Activated CD4-positive, alpha-beta memory T cell treated with anti-CD3 and anti-CD28 coated beads, Interleukin-2, amount 10 ng/mL, durations not matched to agents 7 days and 5 days (primary cell): ENCODE measurements at regions not wholly inside any gene's neighbourhood (a gene's known extent, or its start where the extent isn't known, plus 50 kb on each side); places are given as distances from the start of the nearest gene placed in this dataset.
"Not testable (repeated sequence)": the region's sequence is repeated elsewhere in the genome, so short reads cannot be mapped to it uniquely, and the experiment has no call there.

ENCODE experiments used
- CTCF ChIA-PET: fragments of 350-600 bp; sonication (Branson Sonifier 250); formaldehyde crosslinking; loops from one replicate; lab custom pipeline; 2021; ENCODE audit warnings: antibody characterized with exemption, inconsistent platforms; lab: Charles Lee
- POLR2A ChIA-PET: fragments of 350-600 bp; sonication (Branson Sonifier 250); formaldehyde crosslinking; loops from one replicate; lab custom pipeline; 2021; ENCODE audit warnings: antibody characterized with exemption; lab: Charles Lee
- DNase-seq: peaks from one replicate; pipeline ENCODE4 v3.0.0-alpha.2; 2020
- H3K27ac Mint-ChIP-seq: one replicate; pipeline ENCODE4 v1.8.0; 2021; ENCODE audit warnings: mild to moderate bottlenecking, mixed read lengths
- H3K27me3 Mint-ChIP-seq: one replicate; pipeline ENCODE4 v1.8.0; 2021; ENCODE audit warnings: mixed read lengths
- H3K36me3 Mint-ChIP-seq: one replicate; pipeline ENCODE4 v1.8.0; 2021; ENCODE audit warnings: low read depth, mixed read lengths
- H3K4me1 Mint-ChIP-seq: one replicate; pipeline ENCODE4 v1.8.0; 2021; ENCODE audit warnings: mixed read lengths
- H3K4me3 Mint-ChIP-seq: one replicate; pipeline ENCODE4 v1.8.0; 2021; ENCODE audit warnings: mild to moderate bottlenecking, mixed read lengths
- H3K9me3 Mint-ChIP-seq: one replicate; pipeline ENCODE4 v1.8.0; 2021; ENCODE audit warnings: mixed read lengths

DNA sequence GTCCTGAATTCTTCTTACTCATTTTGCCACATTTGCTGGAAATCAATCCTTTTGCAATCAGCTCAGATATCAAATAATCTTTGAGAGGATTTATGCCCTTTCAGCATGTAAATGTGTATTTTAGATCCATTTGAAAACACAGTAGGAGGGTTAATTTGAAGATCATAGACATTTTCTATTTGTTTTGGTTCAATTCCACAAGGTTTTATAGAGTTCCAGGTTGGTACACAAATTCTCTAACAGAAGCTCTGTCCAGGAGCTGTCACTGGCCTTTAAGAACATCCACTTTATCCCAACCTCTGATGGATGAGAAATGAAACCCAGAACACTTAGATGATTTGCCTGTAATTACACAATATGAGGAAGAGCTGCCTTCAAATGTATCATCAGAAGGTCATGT, 157.3 kb upstream of the CHAC2 start:
- Mint-ChIP-seq H3K36me3 (no peaks in the 10 kb centered on the region), H3K4me3 (no peak overlapping the region), H3K4me1 (no peaks in the 10 kb centered on the region), H3K27me3 (peaks cover 2% of the 10 kb centered on the region), H3K9me3 (no peaks in the 10 kb centered on the region), H3K27ac (no peak overlapping the region)
- ChIA-PET POLR2A (no interaction called here), CTCF (no interaction called here)
- DNase-seq, result no peak

DNA sequence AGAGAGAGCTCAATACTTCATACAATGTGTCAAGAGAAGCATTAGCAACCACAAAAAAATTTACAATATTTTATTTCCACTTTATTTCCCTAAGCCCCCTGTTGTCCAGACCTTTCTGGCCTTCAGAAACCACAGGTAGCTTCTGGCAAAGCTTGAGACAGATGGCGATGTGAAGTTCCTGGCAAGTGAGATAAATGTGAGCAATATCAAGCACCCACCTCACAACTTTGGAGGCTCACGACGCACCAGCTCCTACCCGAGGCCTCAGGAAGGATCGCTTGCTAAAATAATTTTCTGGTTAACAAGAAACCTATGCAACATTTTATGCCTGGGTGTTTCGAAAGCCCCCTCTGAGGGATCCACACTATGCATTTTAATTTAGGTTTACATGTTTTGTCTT, 158.1 kb upstream of the CHAC2 start:
- Mint-ChIP-seq H3K4me1 (no peaks in the 10 kb centered on the region), H3K36me3 (no peaks in the 10 kb centered on the region), H3K9me3 (no peaks in the 10 kb centered on the region), H3K27ac (no peak overlapping the region), H3K27me3 (peaks cover 2% of the 10 kb centered on the region), H3K4me3 (no peak overlapping the region)
- DNase-seq, result no peak
- CTCF ChIA-PET, result no interaction called here
- POLR2A ChIA-PET, result no interaction called here

DNA sequence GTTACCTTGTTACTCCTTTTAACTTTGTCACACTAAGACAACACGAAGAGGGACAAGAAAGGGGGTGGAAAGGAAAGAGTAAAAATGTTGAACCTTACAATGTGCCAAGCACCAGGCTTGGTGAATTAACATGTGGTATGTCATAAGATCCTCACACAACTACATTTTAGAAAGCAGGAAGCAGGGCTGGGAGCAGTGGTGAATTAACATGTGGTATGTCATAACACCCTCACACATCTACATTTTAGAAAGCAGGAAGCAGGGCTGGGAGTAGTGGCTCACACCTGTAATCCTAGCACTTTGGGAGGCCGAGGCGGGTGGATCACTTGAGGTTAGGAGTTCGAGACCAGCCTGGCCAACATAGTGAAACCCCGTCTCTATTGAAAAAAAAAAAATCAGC, 159.3 kb upstream of the CHAC2 start:
- H3K4me1 Mint-ChIP-seq, result no peaks in the 10 kb centered on the region
- CTCF ChIA-PET, result no interaction called here

DNA sequence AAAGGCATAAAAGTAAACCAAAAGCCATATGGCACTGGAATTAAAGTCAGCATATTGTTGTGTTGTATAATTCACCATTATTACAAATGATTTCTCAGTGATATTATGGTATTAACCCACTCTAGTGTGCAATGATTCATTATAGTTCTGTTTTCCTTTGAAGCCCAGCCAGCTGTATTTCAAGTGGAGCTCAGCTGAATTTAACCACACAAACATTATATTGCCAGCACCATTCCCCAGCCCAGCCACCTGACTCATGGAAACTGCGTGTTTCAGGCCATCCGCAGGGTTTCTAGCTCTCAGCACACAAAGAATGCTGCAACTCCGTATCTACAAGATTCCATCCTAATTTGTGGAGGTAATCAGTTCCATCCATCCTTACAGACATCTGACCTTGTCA, 166.8 kb upstream of the CHAC2 start:
- no peak overlapping the region for H3K4me3 Mint-ChIP-seq
- DNase-seq, result no peak
- H3K27me3 Mint-ChIP-seq, result no peaks in the 10 kb centered on the region
- H3K4me1 Mint-ChIP-seq, result no peaks in the 10 kb centered on the region
- ChIA-PET CTCF (no interaction called here), POLR2A (no interaction called here)
- no peaks in the 10 kb centered on the region for H3K9me3 Mint-ChIP-seq
- no peaks in the 10 kb centered on the region for H3K36me3 Mint-ChIP-seq
- no peak overlapping the region for H3K27ac Mint-ChIP-seq

More for the DNA sequence above, 159.3 kb upstream of the CHAC2 start:
- no peak for DNase-seq
- H3K9me3 Mint-ChIP-seq, result no peaks in the 10 kb centered on the region
- H3K36me3 Mint-ChIP-seq, result no peaks in the 10 kb centered on the region
- no peak overlapping the region for H3K27ac Mint-ChIP-seq
- H3K27me3 Mint-ChIP-seq, result peaks cover 2% of the 10 kb centered on the region
- no peak overlapping the region for H3K4me3 Mint-ChIP-seq
- POLR2A ChIA-PET, result interaction anchor here (0.6 kb wide), 1 partner anchor 135 kb away, joined by 3 read pairs; no protein-coding TSS in a partner anchor

DNA sequence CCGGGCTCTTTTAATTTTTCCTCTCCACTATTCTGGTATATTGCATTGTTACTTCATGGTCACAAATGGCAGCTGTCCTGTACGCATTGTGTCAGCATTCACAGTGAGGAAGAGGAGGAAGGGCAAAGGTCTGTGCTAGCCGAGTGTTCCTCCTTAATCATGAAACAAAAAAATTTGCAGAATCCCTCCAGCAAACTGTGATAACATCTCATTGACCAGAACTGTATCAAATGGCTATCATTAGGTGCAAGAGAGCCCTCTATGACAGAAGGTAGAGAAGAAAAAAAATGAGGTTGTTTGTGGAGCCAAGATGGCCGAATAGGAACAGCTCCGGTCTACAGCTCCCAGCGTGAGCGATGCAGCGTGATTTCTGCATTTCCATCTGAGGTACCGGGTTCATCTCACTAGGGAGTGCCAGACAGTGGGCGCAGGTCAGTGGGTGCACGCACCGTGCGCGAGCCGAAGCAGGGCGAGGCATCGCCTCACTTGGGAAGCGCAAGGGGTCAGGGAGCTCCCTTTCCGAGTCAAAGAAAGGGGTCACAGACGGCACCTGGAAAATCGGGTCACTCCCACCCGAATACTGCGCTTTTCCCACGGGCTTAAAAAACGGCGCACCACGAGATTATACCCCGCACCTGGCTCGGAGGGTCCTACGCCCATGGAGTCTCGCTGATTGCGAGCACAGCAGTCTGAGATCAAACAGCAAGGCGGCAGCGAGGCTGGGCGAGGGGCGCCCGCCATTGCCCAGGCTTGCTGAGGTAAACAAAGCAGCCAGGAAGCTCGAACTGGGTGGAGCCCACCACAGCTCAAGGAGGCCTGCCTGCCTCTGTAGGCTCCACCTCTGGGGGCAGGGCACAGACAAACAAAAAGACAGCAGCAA, 180.6 kb upstream of the CHAC2 start:
- H3K27ac Mint-ChIP-seq, H3K36me3 Mint-ChIP-seq, DNase-seq, H3K27me3 Mint-ChIP-seq, H3K4me1 Mint-ChIP-seq, CTCF ChIA-PET, H3K4me3 Mint-ChIP-seq, H3K9me3 Mint-ChIP-seq, POLR2A ChIA-PET: not testable (repeated sequence)

DNA sequence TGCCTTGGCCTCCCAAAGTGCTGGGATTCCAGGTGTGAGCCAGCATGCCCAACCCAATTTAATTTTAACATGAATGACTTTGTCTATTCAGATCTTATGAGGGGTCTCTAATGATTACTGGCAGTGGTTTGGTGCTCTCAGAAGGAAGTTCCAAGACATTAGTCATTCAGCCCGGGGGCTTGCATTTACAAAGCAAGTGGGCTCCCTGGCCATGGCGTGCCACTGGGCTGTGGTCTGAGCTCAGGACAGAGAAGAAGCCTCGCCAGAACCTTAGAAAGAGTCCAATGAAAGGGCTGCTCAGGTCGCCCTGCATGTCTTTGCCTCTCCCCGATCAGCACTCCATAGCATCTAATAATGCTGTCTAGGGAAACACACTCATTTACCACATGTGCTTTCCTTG, 182.6 kb upstream of the CHAC2 start:
- no peaks in the 10 kb centered on the region for H3K27me3 Mint-ChIP-seq
- CTCF ChIA-PET, result no interaction called here
- no peaks in the 10 kb centered on the region for H3K9me3 Mint-ChIP-seq
- H3K4me1 Mint-ChIP-seq, result no peaks in the 10 kb centered on the region
- H3K4me3 Mint-ChIP-seq, result no peak overlapping the region
- DNase-seq, result no peak
- no peak overlapping the region for H3K27ac Mint-ChIP-seq
- no peaks in the 10 kb centered on the region for H3K36me3 Mint-ChIP-seq
- POLR2A ChIA-PET, result no interaction called here

DNA sequence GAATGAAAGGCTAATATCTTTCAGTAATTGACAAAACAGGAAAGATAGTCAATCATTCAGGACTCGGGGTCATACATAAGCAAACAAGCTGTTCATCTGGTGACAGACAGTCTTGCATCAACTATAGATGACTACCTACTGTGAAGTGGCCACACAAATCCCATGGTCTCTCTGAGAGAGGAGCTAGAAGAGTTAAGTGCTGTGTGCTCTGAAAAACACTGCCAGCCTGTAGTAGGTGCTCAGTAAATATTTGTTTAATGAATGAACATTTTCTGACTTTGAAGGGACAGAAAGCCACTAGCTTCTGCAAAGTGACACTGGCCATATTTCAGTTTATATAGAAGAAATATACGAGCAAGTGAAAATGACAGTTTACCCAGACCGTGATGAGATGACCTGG, 184.0 kb upstream of the CHAC2 start:
- CTCF ChIA-PET, result no interaction called here
- Mint-ChIP-seq H3K36me3 (no peaks in the 10 kb centered on the region), H3K27ac (no peak overlapping the region), H3K27me3 (no peaks in the 10 kb centered on the region), H3K4me3 (no peak overlapping the region), H3K4me1 (no peaks in the 10 kb centered on the region), H3K9me3 (no peaks in the 10 kb centered on the region)
- DNase-seq, result no peak
- POLR2A ChIA-PET, result no interaction called here

DNA sequence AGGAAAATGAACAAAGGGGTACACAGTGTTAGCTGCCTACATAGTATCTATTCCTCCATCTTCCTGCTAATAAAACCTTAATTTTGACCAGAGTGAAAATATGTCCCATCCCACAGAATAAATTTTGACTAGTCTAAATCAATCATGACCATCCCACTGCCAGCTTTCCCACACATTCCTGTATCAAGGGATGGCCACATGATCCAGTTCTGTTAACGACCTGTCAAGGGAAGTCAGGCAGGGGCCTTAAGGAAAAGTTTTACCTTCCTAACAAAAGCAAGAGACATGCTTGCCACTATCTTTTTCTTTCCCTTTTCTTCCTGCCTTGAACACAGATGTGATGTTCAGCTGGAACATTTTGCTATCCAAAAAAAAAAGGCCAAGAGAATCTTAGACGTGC, 185.0 kb upstream of the CHAC2 start:
- Mint-ChIP-seq H3K27me3 (no peaks in the 10 kb centered on the region), H3K36me3 (no peaks in the 10 kb centered on the region), H3K9me3 (no peaks in the 10 kb centered on the region), H3K27ac (no peak overlapping the region), H3K4me3 (no peak overlapping the region), H3K4me1 (no peaks in the 10 kb centered on the region)
- DNase-seq, result no peak
- CTCF ChIA-PET, result no interaction called here
- POLR2A ChIA-PET, result interaction anchor here (0.6 kb wide), 1 partner anchor 16 kb away, joined by 3 read pairs; no protein-coding TSS in a partner anchor

DNA sequence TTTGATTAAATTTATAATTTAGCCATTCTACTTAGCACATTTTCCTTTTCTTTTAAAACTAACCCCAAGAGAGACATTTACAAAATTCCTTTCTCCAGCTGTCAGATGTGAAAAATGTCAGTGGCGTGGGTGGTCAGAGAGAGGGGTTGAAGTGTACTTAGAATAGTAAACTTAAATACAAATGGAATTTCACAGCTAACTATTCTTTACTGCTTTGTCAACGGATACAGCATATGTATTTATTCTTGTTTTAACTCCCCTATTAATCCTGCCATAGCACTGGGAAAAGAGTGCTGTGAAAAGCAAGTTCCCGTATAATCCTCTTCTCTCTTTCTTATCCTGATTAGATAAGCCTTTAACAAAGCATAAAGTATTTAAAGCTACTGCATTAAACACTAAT, 191.4 kb upstream of the CHAC2 start:
- POLR2A ChIA-PET, result no interaction called here
- no peak for DNase-seq
- no peak overlapping the region for H3K27ac Mint-ChIP-seq
- H3K36me3 Mint-ChIP-seq, result no peaks in the 10 kb centered on the region
- H3K4me3 Mint-ChIP-seq, result no peak overlapping the region
- CTCF ChIA-PET, result no interaction called here
- no peaks in the 10 kb centered on the region for H3K9me3 Mint-ChIP-seq
- no peaks in the 10 kb centered on the region for H3K4me1 Mint-ChIP-seq
- peaks cover 4% of the 10 kb centered on the region for H3K27me3 Mint-ChIP-seq

DNA sequence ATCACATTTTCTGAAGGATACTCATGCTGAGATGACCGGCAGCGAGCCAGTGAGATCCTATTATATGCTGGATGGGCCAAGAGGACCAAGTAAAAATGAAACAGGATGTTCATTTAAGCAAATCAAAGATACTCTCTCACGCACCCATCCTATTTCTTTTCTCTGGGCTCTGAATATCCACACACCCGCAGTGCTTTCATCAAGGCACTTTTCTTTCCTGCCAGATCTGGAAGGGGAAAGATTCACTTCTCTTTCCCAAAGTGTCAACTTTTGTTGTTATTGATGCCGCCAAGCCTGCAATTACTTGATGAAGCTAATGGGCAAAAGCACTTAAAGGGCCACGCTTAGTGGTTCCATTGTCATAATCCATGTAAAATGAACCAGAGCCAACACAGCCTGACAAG, 191.9 kb upstream of the CHAC2 start:
- no peaks in the 10 kb centered on the region for H3K9me3 Mint-ChIP-seq
- H3K27me3 Mint-ChIP-seq, result peaks cover 4% of the 10 kb centered on the region
- no peak overlapping the region for H3K27ac Mint-ChIP-seq
- ChIA-PET POLR2A (no interaction called here), CTCF (no interaction called here)
- no peaks in the 10 kb centered on the region for H3K4me1 Mint-ChIP-seq
- no peak overlapping the region for H3K4me3 Mint-ChIP-seq
- H3K36me3 Mint-ChIP-seq, result no peaks in the 10 kb centered on the region
- DNase-seq, result no peak

DNA sequence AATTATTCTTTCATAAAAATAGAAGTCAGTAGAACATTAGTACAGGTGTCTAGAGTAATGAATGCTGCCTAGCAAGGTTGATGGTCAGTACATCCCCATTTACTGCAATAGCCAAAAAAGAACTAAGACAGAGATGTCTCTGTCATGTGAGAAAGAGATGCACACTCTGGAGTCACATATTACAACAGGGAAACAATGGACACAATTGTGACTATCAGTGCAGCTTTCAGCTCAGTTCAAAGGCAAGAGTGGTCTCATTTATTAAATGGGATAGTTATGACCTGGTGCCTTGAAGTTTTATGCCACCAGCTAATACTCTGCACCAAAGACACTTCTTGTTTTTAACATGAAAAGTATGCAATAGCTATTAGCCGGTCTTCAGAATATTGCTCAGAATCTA, 194.9 kb upstream of the CHAC2 start:
- DNase-seq, result no peak
- Mint-ChIP-seq H3K27me3 (peaks cover 6% of the 10 kb centered on the region), H3K9me3 (no peaks in the 10 kb centered on the region), H3K27ac (no peak overlapping the region), H3K36me3 (no peaks in the 10 kb centered on the region), H3K4me1 (no peaks in the 10 kb centered on the region), H3K4me3 (no peak overlapping the region)
- ChIA-PET POLR2A (no interaction called here), CTCF (no interaction called here)

DNA sequence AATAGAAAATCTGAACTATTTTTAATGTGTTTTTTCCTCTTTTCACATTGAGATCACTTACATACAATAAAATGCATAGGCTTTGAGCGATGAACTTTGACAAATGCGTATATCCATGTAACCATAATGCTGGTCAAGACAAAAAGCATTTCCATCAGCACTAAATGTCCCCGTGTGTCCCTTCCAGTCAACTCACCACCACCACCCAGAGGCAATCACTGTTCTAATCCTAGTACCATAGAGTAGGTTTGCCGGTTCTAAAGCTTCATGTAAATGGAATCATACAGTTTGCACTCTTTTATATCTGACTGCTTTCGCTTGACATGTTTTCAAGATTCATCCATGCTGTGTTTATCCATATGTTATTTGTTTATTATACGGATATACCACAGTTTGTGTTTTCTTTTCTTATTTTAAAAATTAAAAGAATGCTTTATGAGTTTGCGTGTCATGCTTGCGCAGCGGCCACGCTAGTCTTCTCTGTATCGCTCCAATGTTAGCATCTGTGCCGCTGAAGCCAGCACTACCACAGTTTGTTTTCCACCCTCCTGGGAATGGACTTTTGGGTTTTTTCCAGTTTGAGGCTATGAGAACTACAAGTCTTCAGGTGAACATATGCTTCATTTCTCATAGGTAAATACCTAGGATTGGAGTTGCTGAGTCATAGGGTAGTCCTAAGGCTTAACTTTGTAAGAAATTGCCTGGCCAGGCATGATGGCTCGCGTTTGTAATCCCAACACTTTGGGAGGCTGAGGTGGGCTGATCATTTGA, 197.5 kb upstream of the CHAC2 start:
- H3K27me3 Mint-ChIP-seq, result peaks cover 4% of the 10 kb centered on the region
- H3K4me1 Mint-ChIP-seq, result no peaks in the 10 kb centered on the region
- ChIA-PET CTCF (no interaction called here), POLR2A (no interaction called here)
- no peak overlapping the region for H3K27ac Mint-ChIP-seq
- no peaks in the 10 kb centered on the region for H3K36me3 Mint-ChIP-seq
- no peaks in the 10 kb centered on the region for H3K9me3 Mint-ChIP-seq
- DNase-seq, result no peak
- no peak overlapping the region for H3K4me3 Mint-ChIP-seq

DNA sequence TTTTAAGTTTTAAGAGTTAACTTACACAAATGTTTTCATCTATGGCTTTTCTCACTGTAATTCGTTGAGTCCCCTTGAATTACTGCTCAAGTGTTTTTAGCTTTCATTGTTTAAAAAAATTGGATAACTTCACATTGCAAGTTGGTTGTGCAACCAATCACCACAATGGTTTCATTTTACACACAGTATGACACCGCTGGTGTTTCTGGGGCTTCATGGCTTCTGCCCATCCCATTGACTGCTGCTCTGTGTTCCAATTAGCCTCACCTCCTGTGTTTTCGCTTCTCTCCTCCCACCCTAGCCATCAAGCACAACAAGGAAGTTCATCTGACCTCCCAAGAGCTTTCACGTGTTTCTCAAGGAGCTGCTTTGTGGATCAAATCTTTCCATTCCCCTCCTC, 199.1 kb upstream of the CHAC2 start:
- Mint-ChIP-seq H3K36me3 (no peaks in the 10 kb centered on the region), H3K9me3 (no peaks in the 10 kb centered on the region), H3K27me3 (peaks cover 4% of the 10 kb centered on the region), H3K4me3 (no peak overlapping the region), H3K4me1 (no peaks in the 10 kb centered on the region), H3K27ac (no peak overlapping the region)
- POLR2A ChIA-PET, result no interaction called here
- no peak for DNase-seq
- CTCF ChIA-PET, result no interaction called here
